K562 (cell line): ENCODE measurements at regions not wholly inside any gene's neighbourhood (a gene's known extent, or its start where the extent isn't known, plus 50 kb on each side); places are given as distances from the start of the nearest gene placed in this dataset.

Experiments
- ATF2 ChIP-seq: sonication (generic); formaldehyde crosslinking; IDR thresholded peaks from 2 replicates; pipeline ENCODE4 v1.8.1; 2022; ENCODE audit warnings: missing genetic modification reagents
- CAMTA2 ChIP-seq: fragments of 250-450 bp; sonication (Bioruptor Pico); conservative IDR thresholded peaks from 2 replicates; pipeline ENCODE4 v1.5.1; 2022
- CHD4 ChIP-seq: fragments of 200-600 bp; sonication (generic); IDR thresholded peaks from 3 replicates; pipeline ENCODE4 v1.6.1; 2012; ENCODE audit warnings: low read depth, mild to moderate bottlenecking, mixed read lengths, low read length, inconsistent platforms; ENCODE audit not compliant: insufficient read depth, insufficient replicate concordance, poor library complexity, severe bottlenecking
- COPS2 ChIP-seq: fragments of 450-650 bp; conservative IDR thresholded peaks from 2 replicates; pipeline ENCODE4 v1.6.1; 2016; ENCODE audit warnings: mild to moderate bottlenecking, moderate library complexity
- DMBX1 ChIP-seq: fragments of 250-450 bp; sonication (Bioruptor Pico); IDR thresholded peaks from 2 replicates; pipeline ENCODE4 v1.8.0; 2022; ENCODE audit warnings: inconsistent platforms, mild to moderate bottlenecking, moderate library complexity, borderline replicate concordance
- E2F6 ChIP-seq, 2 experiments: IDR thresholded peaks; 2 replicates each; pipeline ENCODE4 v1.6.1; 2011; ENCODE audit warnings: borderline replicate concordance in 1 of 2, control low read depth in 1 of 2, low read depth in 1 of 2, low read length in 1 of 2, mild to moderate bottlenecking in 1 of 2, mixed read lengths in 1 of 2, moderate library complexity in 1 of 2; ENCODE audit not compliant: insufficient read depth in 1 of 2, insufficient read length in 1 of 2, poor library complexity in 1 of 2, severe bottlenecking in 1 of 2; ENCODE audit errors: extremely low read depth in 1 of 2
- ETS1 ChIP-seq: conservative IDR thresholded peaks from 2 replicates; pipeline ENCODE4 v1.6.1; 2011; ENCODE audit warnings: low read depth, mild to moderate bottlenecking, low read length; ENCODE audit not compliant: control insufficient read depth
- HCFC1 ChIP-seq: IDR thresholded peaks from 2 replicates; pipeline ENCODE4 v1.6.1; 2012; ENCODE audit warnings: low read depth, low read length, improper control_type of control experiment
- HDGF ChIP-seq: fragments of 450-650 bp; IDR thresholded peaks from 2 replicates; pipeline ENCODE4 v1.6.1; 2016
- MYNN ChIP-seq, 2 experiments: sonication (generic); formaldehyde crosslinking in 1 of 2; IDR thresholded peaks; 2 replicates each; pipeline versions ENCODE4 v1.5.0 to v1.6.1; 2016 to 2020; ENCODE audit warnings: antibody characterized with exemption in 1 of 2, missing genetic modification reagents in 1 of 2
- NR2C2 ChIP-seq, 2 experiments: fragments of 200-800 bp in 1 of 2; sonication (Bioruptor generic) in 1 of 2; sonication (generic) in 1 of 2; formaldehyde crosslinking in 1 of 2; IDR thresholded peaks; 2 replicates each; pipeline versions ENCODE4 v1.6.1 to v1.8.0; 2016 to 2022; ENCODE audit warnings: mild to moderate bottlenecking in 1 of 2, missing compliant biosample characterization in 1 of 2, missing genetic modification characterization in 1 of 2, missing genetic modification reagents in 1 of 2
- SMARCB1 ChIP-seq: IDR thresholded peaks from 2 replicates; pipeline ENCODE4 v1.6.1; 2011; ENCODE audit warnings: improper control_type of control experiment, low read depth; ENCODE audit not compliant: insufficient read length
- TEAD1 ChIP-seq, 2 experiments: fragments of 450-650 bp in 1 of 2; sonication (generic) in 1 of 2; formaldehyde crosslinking; IDR thresholded peaks; 2 replicates each; pipeline versions ENCODE4 v1.4.0 to v1.8.0; 2020 to 2022; ENCODE audit warnings: mild to moderate bottlenecking in 2 of 2, missing genetic modification reagents in 1 of 2
- TFAM ChIP-seq: fragments of 250-450 bp; sonication (Bioruptor Pico); conservative IDR thresholded peaks from 2 replicates; pipeline ENCODE4 v1.5.0; 2021; ENCODE audit warnings: mild to moderate bottlenecking, moderate library complexity
- ZBTB34 ChIP-seq: fragments of 250-450 bp; sonication (Bioruptor Pico); IDR thresholded peaks from 2 replicates; pipeline ENCODE4 v1.8.0; 2021; ENCODE audit warnings: mild to moderate bottlenecking, moderate library complexity
- ZFX ChIP-seq: sonication (generic); formaldehyde crosslinking; IDR thresholded peaks from 2 replicates; pipeline ENCODE4 v1.8.0; 2022; ENCODE audit warnings: mild to moderate bottlenecking, missing genetic modification reagents, moderate library complexity
- ZKSCAN1 ChIP-seq: fragments of 150-350 bp; IDR thresholded peaks from 2 replicates; pipeline ENCODE4 v1.6.1; 2016; ENCODE audit warnings: low read depth, low read length
- ZNF184 ChIP-seq: sonication (generic); formaldehyde crosslinking; IDR thresholded peaks from 2 replicates; pipeline ENCODE4 v1.5.0; 2020; ENCODE audit warnings: missing genetic modification reagents
- ZNF280B ChIP-seq: fragments of 250-450 bp; sonication (Bioruptor Pico); IDR thresholded peaks from 2 replicates; pipeline ENCODE4 v1.5.1; 2021; ENCODE audit warnings: mild to moderate bottlenecking
- ZNF3 ChIP-seq: fragments of 250-450 bp; sonication (Bioruptor Pico); IDR thresholded peaks from 2 replicates; pipeline ENCODE4 v1.5.0; 2021; ENCODE audit warnings: mild to moderate bottlenecking, moderate library complexity

GRCh38 chr1:65066766-65067490 lies 81.1 kb upstream of the AK4 start (continued):
- no peak for TF ChIP-seq ZNF3 (CRISPR knock-in tag)
- no peak for TF ChIP-seq ZKSCAN1
- TF ChIP-seq ZFX (CRISPR knock-in tag): peak; percentile 85
- TF ChIP-seq ZNF184: no peak
- no peak for TF ChIP-seq ZNF280B (CRISPR knock-in tag)
- no peak for TF ChIP-seq COPS2
- no peak for TF ChIP-seq TEAD1 (CRISPR knock-in tag; IDR thresholded peaks at IDR 0.05)
- TF ChIP-seq E2F6 (IDR thresholded peaks at IDR 0.05; ENCODE audit: borderline replicate concordance in 1 of 2, extremely low read depth in 1 of 2, insufficient read depth in 1 of 2, insufficient read length in 1 of 2, low read depth in 1 of 2, low read length in 1 of 2, poor library complexity in 1 of 2, severe bottlenecking in 1 of 2): peak; percentile 65 to 77
- 0 out of 2 replicates have a peak, but pooled peaks have one; percentile 17 for TF ChIP-seq ETS1
- no peak for TF ChIP-seq SMARCB1
- TF ChIP-seq NR2C2 (CRISPR knock-in tag; IDR thresholded peaks at IDR 0.05): no peak
- no peak for TF ChIP-seq NR2C2 (tag; IDR thresholded peaks at IDR 0.05)
- no peak for TF ChIP-seq HDGF
- no peak for TF ChIP-seq CHD4
- TF ChIP-seq ZBTB34: no peak
- no peak for TF ChIP-seq CAMTA2 (CRISPR knock-in tag)
- TF ChIP-seq ATF2 (CRISPR knock-in tag): no peak
- no peak for TF ChIP-seq TFAM (CRISPR knock-in tag)
- TF ChIP-seq DMBX1: no peak
- no peak for TF ChIP-seq HCFC1
- TF ChIP-seq MYNN (IDR thresholded peaks at IDR 0.05): no peak
- no peak for TF ChIP-seq MYNN (CRISPR knock-in tag; IDR thresholded peaks at IDR 0.05)
